Endothelial cell of umbilical vein (primary cell): ENCODE measurements at regions not wholly inside any gene's neighbourhood (a gene's known extent, or its start where the extent isn't known, plus 50 kb on each side); places are given as distances from the start of the nearest gene placed in this dataset.

Source experiments
- BruUV-seq: library from RNA; stranded (reverse); fragments of 400-500 nt; replicated peaks from 2 replicates; lab custom pipeline; 2021; lab: Mats Ljungman, UMichigan
- CTCF ChIA-PET: fragments of 300-600, 350-600 bp; sonication (Branson Sonifier 250); formaldehyde crosslinking; loops from one replicate; lab custom pipeline; 2021; ENCODE audit warnings: antibody characterized with exemption, inconsistent platforms; lab: Charles Lee
- POLR2A ChIA-PET: fragments of 300-600, 350-600 bp; sonication (Branson Sonifier 250); formaldehyde crosslinking; loops from one replicate; lab custom pipeline; 2021; ENCODE audit warnings: antibody characterized with exemption, inconsistent platforms; lab: Charles Lee
- DNase-seq: peaks from one replicate; pipeline ENCODE4 v3.0.0-alpha.2; 2011; ENCODE audit warnings: low read depth, low spot score
- FAIRE-seq: peaks from 2 replicates; lab custom pipeline; 2011; peaks lifted over from hg19 to GRCh38; lab: Jason Lieb, UNC
- H2AFZ ChIP-seq: 2 replicates; pipeline ENCODE4 v1.6.0; 2012; ENCODE audit warnings: low read depth, low read length, control low read depth, inconsistent platforms
- H3K27ac ChIP-seq: 2 replicates; pipeline ENCODE4 v1.5.1; 2011; ENCODE audit warnings: low read depth, mild to moderate bottlenecking, control low read depth, low read length, moderate library complexity; ENCODE audit not compliant: insufficient read depth
- H3K27me3 ChIP-seq, 2 experiments: 2 replicates each; pipeline versions ENCODE4 v1.6.0 to v1.6.1; 2011; ENCODE audit warnings: low read length in 2 of 2, mixed read lengths in 1 of 2; ENCODE audit not compliant: control insufficient read depth in 2 of 2, insufficient read depth in 2 of 2
- H3K36me3 ChIP-seq, 2 experiments: 2 replicates in 1 of 2; 3 replicates in 1 of 2; pipeline ENCODE4 v1.5.1; 2011; ENCODE audit warnings: low read length in 2 of 2, mild to moderate bottlenecking in 1 of 2, moderate library complexity in 1 of 2; ENCODE audit not compliant: control insufficient read depth in 2 of 2, insufficient read depth in 2 of 2; ENCODE audit errors: extremely low read depth in 1 of 2
- H3K4me1 ChIP-seq: 3 replicates; pipeline ENCODE4 v1.5.1; 2011; ENCODE audit warnings: mild to moderate bottlenecking, low read length; ENCODE audit not compliant: control insufficient read depth, insufficient read depth; ENCODE audit errors: extremely low read depth
- H3K4me2 ChIP-seq: 2 replicates; pipeline ENCODE4 v1.6.1; 2011; ENCODE audit warnings: low read length, control low read depth, mixed read lengths; ENCODE audit not compliant: insufficient read depth
- H3K4me3 ChIP-seq, 3 experiments: fragments of 200-600 bp in 1 of 3; sonication (generic), shearing (Covaris generic) in 1 of 3; replicated peaks in 1 of 3; 2 replicates each; pipeline ENCODE4 v1.5.1; 2011 to 2016; ENCODE audit warnings: control low read depth in 3 of 3, low read length in 3 of 3, mild to moderate bottlenecking in 2 of 3, inconsistent platforms in 1 of 3, low read depth in 1 of 3, moderate library complexity in 1 of 3; ENCODE audit not compliant: insufficient read depth in 1 of 3
- H3K79me2 ChIP-seq: 2 replicates; pipeline ENCODE4 v1.6.0; 2012; ENCODE audit warnings: low read length, inconsistent platforms; ENCODE audit not compliant: control insufficient read depth, insufficient read depth
- H3K9ac ChIP-seq: replicated peaks from 2 replicates; pipeline ENCODE3; 2011; ENCODE audit warnings: low read length, control low read depth; ENCODE audit not compliant: insufficient read depth; ENCODE audit errors: extremely low read depth
- H3K9me1 ChIP-seq: replicated peaks from 3 replicates; pipeline ENCODE4 v1.6.0; 2011; ENCODE audit warnings: mild to moderate bottlenecking, low read length; ENCODE audit not compliant: control insufficient read depth, insufficient read depth; ENCODE audit errors: extremely low read depth
- H3K9me3 ChIP-seq: replicated peaks from 2 replicates; pipeline ENCODE4 v1.5.1; 2012; ENCODE audit warnings: low read length, inconsistent platforms; ENCODE audit not compliant: control insufficient read depth, insufficient read depth
- H4K20me1 ChIP-seq: replicated peaks from 2 replicates; pipeline ENCODE3; 2011; ENCODE audit warnings: mild to moderate bottlenecking, low read length; ENCODE audit not compliant: control insufficient read depth, insufficient read depth; ENCODE audit errors: extremely low read depth
- CTCF ChIP-seq, 2 donors: IDR thresholded peaks; 1 replicate in 1 of 2; 2 replicates in 1 of 2; pipeline ENCODE4 v1.5.1; 2011; ENCODE audit warnings: low read length in 2 of 2, mild to moderate bottlenecking in 2 of 2, moderate library complexity in 2 of 2, control low read depth in 1 of 2, inconsistent platforms in 1 of 2, low read depth in 1 of 2; ENCODE audit not compliant: insufficient read depth in 1 of 2; ENCODE audit errors: extremely low read depth in 1 of 2
- EZH2 ChIP-seq: IDR thresholded peaks from 2 replicates; pipeline ENCODE4 v1.6.1; 2012; ENCODE audit warnings: borderline replicate concordance, low read depth, mild to moderate bottlenecking, moderate library complexity, low read length, inconsistent platforms; ENCODE audit not compliant: severe bottlenecking
- FOS ChIP-seq: IDR thresholded peaks from 2 replicates; pipeline ENCODE4 v1.6.1; 2011; ENCODE audit warnings: mild to moderate bottlenecking, low read length, moderate library complexity, borderline replicate concordance; ENCODE audit not compliant: insufficient read depth
- GATA2 ChIP-seq: IDR thresholded peaks from 2 replicates; pipeline ENCODE4 v1.7.0; 2011; ENCODE audit warnings: low read depth, mild to moderate bottlenecking, moderate library complexity, mixed read lengths, low read length; ENCODE audit not compliant: insufficient read length, insufficient read depth
- JUN ChIP-seq: IDR thresholded peaks from 2 replicates; pipeline ENCODE4 v1.6.1; 2011; ENCODE audit warnings: borderline replicate concordance, low read depth; ENCODE audit not compliant: insufficient read length, insufficient read depth
- MAX ChIP-seq: IDR thresholded peaks from 2 replicates; pipeline ENCODE4 v1.6.1; 2011; ENCODE audit not compliant: insufficient read depth, insufficient read length
- MYC ChIP-seq: IDR thresholded peaks from one replicate; pipeline ENCODE4 v1.6.1; 2011; ENCODE audit warnings: mild to moderate bottlenecking, low read depth, low read length
- POLR2A ChIP-seq: IDR thresholded peaks from 2 replicates; pipeline ENCODE4 v1.6.1; 2012; ENCODE audit warnings: low read depth, mild to moderate bottlenecking, control low read depth, low read length
- POLR2AphosphoS5 ChIP-seq: IDR thresholded peaks from 2 replicates; pipeline ENCODE4 v1.6.1; 2012; ENCODE audit warnings: low read depth, mild to moderate bottlenecking, control low read depth, low read length, moderate library complexity; ENCODE audit not compliant: insufficient read depth
- dilution Hi-C: fragments of 300-500 bp; cut with MboI; formaldehyde crosslinking; loops from one replicate; pipeline ENCODE4 v1.15.0; 2019; ENCODE audit warnings: low sequenced_read_pairs; ENCODE audit not compliant: extremely low pct_ligation_motif_present
- intact Hi-C: fragments of 100-400 bp; cut with micrococcal nuclease; formaldehyde crosslinking; loops from one replicate; pipeline ENCODE4 v1.10.0; 2022

- Histone ChIP-seq H3K27me3 (no peaks in the 10 kb centered on the region), H3K9ac (no peak overlapping the region), H3K36me3 (no peaks in the 10 kb centered on the region), H3K79me2 (no peaks in the 10 kb centered on the region), H3K9me3 (no peaks in the 10 kb centered on the region), H3K4me3 (no peak overlapping the region), H4K20me1 (no peaks in the 10 kb centered on the region), H3K27ac (no peak overlapping the region), H3K4me2 (no peak overlapping the region), H3K9me1 (no peaks in the 10 kb centered on the region), H3K4me1 (no peaks in the 10 kb centered on the region), H2AFZ (no peak overlapping the region)
- FAIRE-seq (no peak), DNase-seq (no peak)
- ChIA-PET POLR2A (no interaction called here), CTCF (interaction anchor here (0.6 kb wide), 1 partner anchor 27 kb away, joined by 3 read pairs; no protein-coding TSS in a partner anchor)
- no TSS peak for BruUV-seq
- intact Hi-C loops: no loop called here
- dilution Hi-C loops: no loop called here
- TF ChIP-seq GATA2: no peak
- no peak for TF ChIP-seq FOS
- no peak for TF ChIP-seq MYC
- no peak for TF ChIP-seq CTCF (IDR thresholded peaks at IDR 0.05; ENCODE audit: extremely low read depth in 1 of 2, insufficient read depth in 1 of 2, low read depth in 1 of 2, low read length in 2 of 2)
- no peak for TF ChIP-seq JUN
- no peak for TF ChIP-seq EZH2
- no peak for TF ChIP-seq POLR2A
- no peak for TF ChIP-seq POLR2AphosphoS5
- TF ChIP-seq MAX: no peak
These were observed 225.3 kb downstream of the KIF20B start for GRCh38 chr10:89926736-89927135.
